ENCODE measurements at regions not wholly inside any gene's neighbourhood (a gene's known extent, or its start where the extent isn't known, plus 50 kb on each side); places are given as distances from the start of the nearest gene placed in this dataset.

DNA sequence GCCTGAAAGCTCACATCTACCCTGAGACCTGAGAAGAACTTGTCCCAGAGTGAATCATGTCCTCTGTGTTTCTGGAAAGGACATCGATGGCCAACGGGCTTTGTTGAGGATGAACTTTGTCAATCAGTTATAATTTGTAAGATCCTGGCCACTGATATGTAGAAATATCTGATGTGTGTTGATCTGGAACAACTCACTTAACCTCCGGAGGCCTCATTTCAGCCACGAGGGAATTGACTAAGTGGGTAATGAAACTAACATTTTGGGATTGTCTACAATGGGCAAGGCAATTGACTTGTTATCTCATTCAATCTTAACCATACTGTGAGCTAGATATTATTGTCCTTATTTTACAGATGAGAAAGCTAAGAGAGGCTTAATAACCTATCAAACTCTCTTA is 468.1 kb upstream of the NRP1 start:
- TF ChIP-seq, protein P1, sequence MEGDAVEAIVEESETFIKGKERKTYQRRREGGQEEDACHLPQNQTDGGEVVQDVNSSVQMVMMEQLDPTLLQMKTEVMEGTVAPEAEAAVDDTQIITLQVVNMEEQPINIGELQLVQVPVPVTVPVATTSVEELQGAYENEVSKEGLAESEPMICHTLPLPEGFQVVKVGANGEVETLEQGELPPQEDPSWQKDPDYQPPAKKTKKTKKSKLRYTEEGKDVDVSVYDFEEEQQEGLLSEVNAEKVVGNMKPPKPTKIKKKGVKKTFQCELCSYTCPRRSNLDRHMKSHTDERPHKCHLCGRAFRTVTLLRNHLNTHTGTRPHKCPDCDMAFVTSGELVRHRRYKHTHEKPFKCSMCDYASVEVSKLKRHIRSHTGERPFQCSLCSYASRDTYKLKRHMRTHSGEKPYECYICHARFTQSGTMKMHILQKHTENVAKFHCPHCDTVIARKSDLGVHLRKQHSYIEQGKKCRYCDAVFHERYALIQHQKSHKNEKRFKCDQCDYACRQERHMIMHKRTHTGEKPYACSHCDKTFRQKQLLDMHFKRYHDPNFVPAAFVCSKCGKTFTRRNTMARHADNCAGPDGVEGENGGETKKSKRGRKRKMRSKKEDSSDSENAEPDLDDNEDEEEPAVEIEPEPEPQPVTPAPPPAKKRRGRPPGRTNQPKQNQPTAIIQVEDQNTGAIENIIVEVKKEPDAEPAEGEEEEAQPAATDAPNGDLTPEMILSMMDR (IDR thresholded peaks at IDR 0.05): no peak

DNA sequence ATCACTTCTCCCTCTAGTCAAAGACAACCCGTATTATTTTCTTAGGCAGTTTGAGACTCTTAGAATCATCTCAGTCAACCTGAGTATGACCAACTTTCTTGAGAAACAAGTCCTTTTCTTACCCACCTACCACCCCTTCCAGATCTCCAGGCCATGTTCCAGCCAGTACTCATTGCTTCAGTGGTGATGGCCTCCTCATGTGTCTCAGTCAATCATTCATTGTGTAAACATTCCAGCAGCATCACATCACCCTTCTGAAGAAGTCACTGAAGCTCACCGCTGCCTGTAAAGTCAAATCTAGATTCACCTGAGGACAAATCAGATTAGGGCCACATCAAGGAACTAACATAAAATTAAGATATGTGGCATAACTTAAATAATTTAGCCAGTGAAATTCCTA is 467.2 kb upstream of the NRP1 start:
- TF ChIP-seq, protein P1 (IDR thresholded peaks at IDR 0.05): no peak

DNA sequence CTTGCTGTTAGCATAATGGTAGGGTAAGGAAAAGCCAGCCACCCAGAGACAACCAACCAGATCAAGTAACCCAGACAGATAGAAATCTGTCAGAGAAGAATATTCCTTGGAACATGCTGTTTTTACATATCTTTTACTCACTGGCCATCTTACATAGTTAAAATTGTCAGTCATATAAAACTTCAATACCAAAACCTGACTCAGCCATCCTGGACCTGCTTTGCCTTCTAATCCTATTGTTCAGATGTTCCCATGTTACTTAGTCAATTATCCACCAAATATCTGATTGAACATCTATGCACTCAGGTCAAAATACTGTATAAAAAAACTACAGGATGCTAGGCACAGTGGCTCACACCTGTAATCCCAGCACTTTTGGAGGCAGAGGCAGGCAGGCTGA is 466.5 kb upstream of the NRP1 start:
- TF ChIP-seq, protein P1 (IDR thresholded peaks at IDR 0.05): no peak

DNA sequence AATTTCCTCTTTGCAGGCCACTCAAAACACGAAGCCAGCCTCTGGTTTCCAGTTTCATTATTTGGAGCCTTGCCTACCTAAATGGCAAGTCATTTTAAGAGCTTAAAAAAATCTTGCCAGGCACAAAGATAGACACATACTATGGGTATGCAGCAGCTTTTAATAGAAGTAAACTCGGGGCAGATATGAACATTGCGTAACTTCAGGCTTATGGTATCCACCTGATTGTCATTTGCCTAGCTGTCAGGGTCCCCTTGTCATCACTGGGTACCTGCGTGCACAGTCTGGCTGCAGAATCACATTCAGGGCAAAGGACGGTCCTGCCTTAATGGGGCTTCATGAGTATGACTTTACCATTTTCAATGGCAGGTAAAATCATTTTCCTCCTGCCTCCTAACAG is 466.1 kb upstream of the NRP1 start:
- TF ChIP-seq, protein P1 (IDR thresholded peaks at IDR 0.05): no peak

DNA sequence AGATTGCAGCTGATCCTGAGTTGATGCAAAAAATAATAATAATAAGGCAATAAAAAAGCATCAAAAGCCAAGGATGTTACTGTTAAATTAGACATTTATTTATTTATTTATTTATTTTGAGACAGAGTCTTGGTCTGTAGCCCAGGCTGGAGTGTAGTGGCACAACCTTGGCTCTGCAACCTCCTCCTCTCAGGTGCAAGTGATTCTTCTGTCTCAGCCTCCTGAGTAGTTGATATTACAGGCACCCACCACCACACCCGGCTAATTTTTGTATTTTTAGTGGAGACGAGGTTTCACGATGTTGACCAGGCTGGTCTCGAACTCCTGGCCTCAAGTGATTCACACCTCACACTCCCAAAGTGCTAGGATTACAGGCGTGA is 465.5 kb upstream of the NRP1 start:
- TF ChIP-seq, protein P1 (IDR thresholded peaks at IDR 0.05): no peak

DNA sequence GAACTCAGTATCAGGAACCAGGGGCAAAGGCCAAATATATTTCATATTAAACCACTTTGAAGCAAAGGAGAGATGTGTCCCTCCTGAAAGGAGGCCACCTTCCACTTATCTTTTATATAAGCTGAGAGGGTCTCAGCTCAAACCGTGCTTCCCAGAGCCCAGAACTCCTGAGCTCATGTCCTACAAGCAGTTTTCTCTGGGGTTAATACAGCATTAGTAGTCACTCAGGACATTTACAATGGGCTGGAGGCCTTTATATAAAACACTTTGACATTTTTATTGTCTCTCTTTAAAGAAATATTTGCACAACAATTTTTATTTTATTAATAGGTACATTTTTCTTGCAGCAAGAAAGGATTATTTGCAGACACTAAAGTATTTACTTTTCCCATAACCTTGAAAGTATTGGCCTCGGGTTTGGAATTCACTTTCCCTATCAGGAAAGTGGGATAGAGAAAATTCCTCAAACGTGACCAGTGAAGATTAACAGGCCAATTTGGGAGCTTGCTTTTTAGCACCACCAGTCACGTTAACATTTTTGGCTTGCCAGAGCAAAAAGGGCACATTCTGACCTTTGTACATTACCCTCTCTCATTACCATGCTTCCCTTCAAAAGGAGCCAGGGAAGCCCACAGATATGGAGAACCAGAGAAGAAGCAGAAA is 464.9 kb upstream of the NRP1 start:
- TF ChIP-seq, protein P1 (IDR thresholded peaks at IDR 0.05): no peak

DNA sequence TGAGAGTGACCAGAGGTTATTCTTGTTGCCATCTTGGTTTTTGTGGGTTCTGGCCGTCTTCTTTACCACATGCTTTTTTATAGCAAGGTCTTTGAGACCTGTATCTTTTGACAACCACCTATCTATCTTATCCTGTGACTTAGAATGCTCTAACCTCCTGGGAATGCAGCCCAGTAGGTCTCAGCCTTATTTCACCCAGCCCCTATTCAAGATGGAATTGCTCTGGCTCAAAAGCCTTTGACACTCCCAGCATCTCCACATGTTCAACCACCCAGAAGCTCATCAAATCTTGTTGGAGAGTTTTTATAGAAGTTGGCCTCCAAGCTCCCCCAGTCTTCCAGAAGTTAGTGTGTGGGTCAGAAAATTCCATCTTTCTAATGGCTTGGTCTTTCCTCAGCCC is 464.3 kb upstream of the NRP1 start:
- TF ChIP-seq, protein P1 (IDR thresholded peaks at IDR 0.05): no peak

DNA sequence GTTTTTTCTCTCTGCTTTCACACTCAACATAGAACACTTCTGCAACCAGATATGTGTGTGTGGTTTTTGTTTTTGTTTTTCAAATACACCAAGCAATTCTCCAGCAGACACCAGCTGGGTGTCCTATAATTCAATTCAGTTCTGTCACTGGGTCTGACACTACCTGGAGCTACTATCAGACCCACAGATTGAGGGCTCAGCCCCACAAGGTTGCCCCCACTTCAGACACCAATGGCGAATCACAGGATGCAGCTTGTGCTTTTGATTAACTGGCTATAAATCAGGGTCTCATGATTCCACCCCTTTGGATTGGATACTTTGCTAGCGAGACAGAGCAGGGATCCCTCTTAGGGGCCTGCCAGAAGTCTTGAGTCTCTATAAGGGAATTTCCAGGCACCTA is 462.2 kb upstream of the NRP1 start:
- TF ChIP-seq, protein P1 (IDR thresholded peaks at IDR 0.05): no peak
